Body of pancreas (tissue), 4 donors: ENCODE measurements at regions not wholly inside any gene's neighbourhood (a gene's known extent, or its start where the extent isn't known, plus 50 kb on each side); places are given as distances from the start of the nearest gene placed in this dataset.

Source experiments
- ATAC-seq: fragments of 150-250 bp; one replicate; pipeline ENCODE4 v1.9.1; 2016
- DNase-seq, 4 donors: peaks; one replicate each; pipeline ENCODE4 v3.0.0-alpha.2; 2019
- H3K27ac ChIP-seq, 4 donors: fragments of 200-600 bp; sonication (generic); 1 replicate in 3 of 4; 2 replicates in 1 of 4; pipeline versions ENCODE4 v1.5.1 to v1.6.1; 2016 to 2019; ENCODE audit warnings: mild to moderate bottlenecking in 1 of 4, mixed read lengths in 1 of 4, moderate library complexity in 1 of 4
- H3K27me3 ChIP-seq, 2 donors: fragments of 200-600 bp; sonication (generic); one replicate each; pipeline ENCODE4 v1.6.0; 2016; ENCODE audit warnings: mild to moderate bottlenecking in 1 of 2
- H3K36me3 ChIP-seq, 2 donors: fragments of 200-600 bp; sonication (generic); replicated peaks in 1 of 2; 2 replicates each; pipeline ENCODE4 v1.5.1; 2016; ENCODE audit warnings: low read depth in 2 of 2; ENCODE audit not compliant: insufficient read depth in 1 of 2
- H3K4me1 ChIP-seq: fragments of 200-600 bp; sonication (generic); one replicate; pipeline ENCODE4 v1.6.0; 2016
- H3K4me3 ChIP-seq, 2 donors: fragments of 200-600 bp; sonication (generic); 1 replicate in 1 of 2; 2 replicates in 1 of 2; pipeline ENCODE4 v1.5.1; 2016 to 2019
- H3K9me3 ChIP-seq, 3 donors: fragments of 200-600 bp; sonication (generic); 1 replicate in 2 of 3; 2 replicates in 1 of 3; pipeline ENCODE4 v1.5.1; 2016
- POLR2A ChIP-seq, 3 donors: fragments of 450-650 bp; IDR thresholded peaks; one replicate each; pipeline ENCODE4 v1.6.1; 2016; ENCODE audit warnings: antibody characterized with exemption in 3 of 3, mild to moderate bottlenecking in 2 of 3
- WGBS, 2 donors: methylation state at CpG; one replicate each; pipeline ENCODE4 v1.1.5; 2017; 5-methylcytosine and 5-hydroxymethylcytosine counted together
- intact Hi-C: fragments of 100-400 bp; cut with DNase I; formaldehyde crosslinking; loops from one replicate; pipeline ENCODE4 v1.15.1; 2023
- TF ChIP-seq, protein P1 (sequence below), 7 experiments: fragments of 450-650 bp in 4 of 7; fragments of 200-600 bp in 3 of 7; sonication (generic) in 3 of 7; IDR thresholded peaks; one replicate each; pipeline ENCODE4 v1.5.1; 2016 to 2019; ENCODE audit warnings: antibody characterized with exemption in 7 of 7

DNA sequence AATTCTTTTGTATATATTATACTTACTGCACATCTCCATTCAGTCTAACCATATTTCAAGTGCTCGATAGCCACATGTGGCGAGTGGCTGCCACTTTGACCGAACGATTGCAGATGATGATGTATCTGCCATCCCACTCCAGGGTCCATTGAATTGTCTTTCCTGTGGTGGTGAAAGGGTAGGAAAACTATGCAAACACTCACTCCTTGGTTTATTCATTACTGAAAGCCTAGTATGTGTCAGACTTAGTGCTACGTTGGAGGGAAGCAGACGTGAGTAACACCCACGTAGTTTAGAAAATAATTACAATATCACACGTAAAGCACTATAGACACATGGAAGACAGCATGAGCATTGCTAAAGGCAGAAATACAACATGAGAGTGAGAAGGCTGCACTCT, 353.7 kb downstream of the CSNK1G3 start:
- intact Hi-C loops: no loop called here
- TF ChIP-seq, protein P1, sequence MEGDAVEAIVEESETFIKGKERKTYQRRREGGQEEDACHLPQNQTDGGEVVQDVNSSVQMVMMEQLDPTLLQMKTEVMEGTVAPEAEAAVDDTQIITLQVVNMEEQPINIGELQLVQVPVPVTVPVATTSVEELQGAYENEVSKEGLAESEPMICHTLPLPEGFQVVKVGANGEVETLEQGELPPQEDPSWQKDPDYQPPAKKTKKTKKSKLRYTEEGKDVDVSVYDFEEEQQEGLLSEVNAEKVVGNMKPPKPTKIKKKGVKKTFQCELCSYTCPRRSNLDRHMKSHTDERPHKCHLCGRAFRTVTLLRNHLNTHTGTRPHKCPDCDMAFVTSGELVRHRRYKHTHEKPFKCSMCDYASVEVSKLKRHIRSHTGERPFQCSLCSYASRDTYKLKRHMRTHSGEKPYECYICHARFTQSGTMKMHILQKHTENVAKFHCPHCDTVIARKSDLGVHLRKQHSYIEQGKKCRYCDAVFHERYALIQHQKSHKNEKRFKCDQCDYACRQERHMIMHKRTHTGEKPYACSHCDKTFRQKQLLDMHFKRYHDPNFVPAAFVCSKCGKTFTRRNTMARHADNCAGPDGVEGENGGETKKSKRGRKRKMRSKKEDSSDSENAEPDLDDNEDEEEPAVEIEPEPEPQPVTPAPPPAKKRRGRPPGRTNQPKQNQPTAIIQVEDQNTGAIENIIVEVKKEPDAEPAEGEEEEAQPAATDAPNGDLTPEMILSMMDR (IDR thresholded peaks at IDR 0.05): no peak
- TF ChIP-seq POLR2A (IDR thresholded peaks at IDR 0.05): no peak
- Histone ChIP-seq H3K4me1 (peaks cover 12% of the 10 kb centered on the region), H3K27me3 (no peaks in the 10 kb centered on the region), H3K9me3 (no peaks in the 10 kb centered on the region), H3K4me3 (no peak overlapping the region), H3K36me3 (no peaks in the 10 kb centered on the region), H3K27ac (no peak overlapping the region)
- ATAC-seq (no peak), DNase-seq (no peak)
- 95% methylated on average over 8 of the region's 8 CpGs for WGBS, 2 donors

- H3K4me3 ChIP-seq: no peak overlapping the region
- H3K9me3 ChIP-seq: no peaks in the 10 kb centered on the region
- 78 to 97% methylated on average over 1 of the region's 1 CpG for WGBS, 2 donors
- ATAC-seq (no peak), DNase-seq (no peak)
- no peaks in the 10 kb centered on the region for H3K27me3 ChIP-seq
- peaks cover 12% of the 10 kb centered on the region for H3K4me1 ChIP-seq
- intact Hi-C loops: no loop called here
- no peak for TF ChIP-seq POLR2A (IDR thresholded peaks at IDR 0.05)
- TF ChIP-seq, protein P1 (IDR thresholded peaks at IDR 0.05): no peak
- H3K27ac ChIP-seq: no peak overlapping the region
- H3K36me3 ChIP-seq: no peaks in the 10 kb centered on the region
These were observed 352.6 kb downstream of the CSNK1G3 start for GRCh38 chr5:123864578-123864977.

DNA sequence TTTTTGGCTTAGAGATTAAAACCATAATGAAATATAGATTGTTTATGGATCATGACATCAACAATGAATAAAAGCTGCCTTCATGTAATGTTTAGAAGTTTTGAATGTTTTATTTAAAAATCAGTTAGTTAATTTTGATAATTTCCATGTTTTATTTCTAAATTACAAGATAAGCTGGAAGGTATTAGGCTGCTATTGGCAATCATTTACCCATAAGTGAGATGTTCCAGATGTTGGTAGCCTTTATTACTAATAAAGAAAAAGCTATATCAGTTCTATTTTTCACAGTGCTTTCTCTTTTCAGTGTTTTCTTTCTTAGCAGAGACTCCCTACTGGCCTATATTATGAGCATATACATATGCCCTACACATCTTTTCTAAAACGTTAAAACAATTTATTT, 347.0 kb downstream of the CSNK1G3 start:
- DNase-seq (no peak), ATAC-seq (no peak)
- Histone ChIP-seq H3K27me3 (no peaks in the 10 kb centered on the region), H3K4me1 (no peaks in the 10 kb centered on the region), H3K27ac (no peak overlapping the region), H3K9me3 (no peaks in the 10 kb centered on the region), H3K4me3 (no peak overlapping the region), H3K36me3 (no peaks in the 10 kb centered on the region)
- 58 to 75% methylated on average over 1 of the region's 1 CpG for WGBS, 2 donors
- intact Hi-C loops: no loop called here
- TF ChIP-seq, protein P1 (IDR thresholded peaks at IDR 0.05): no peak
- no peak for TF ChIP-seq POLR2A (IDR thresholded peaks at IDR 0.05)

GRCh38 chr5:123856766-123857165, 344.8 kb downstream of the CSNK1G3 start:
- ATAC-seq: no peak
- Histone ChIP-seq H3K4me1 (no peaks in the 10 kb centered on the region), H3K9me3 (no peaks in the 10 kb centered on the region), H3K27me3 (no peaks in the 10 kb centered on the region), H3K27ac (no peak overlapping the region), H3K4me3 (no peak overlapping the region), H3K36me3 (no peaks in the 10 kb centered on the region)
- TF ChIP-seq POLR2A (IDR thresholded peaks at IDR 0.05): no peak
- TF ChIP-seq, protein P1 (IDR thresholded peaks at IDR 0.05): no peak
- intact Hi-C loops: no loop called here
- WGBS, 2 donors: 80 to 83% methylated on average over 1 of the region's 1 CpG
- no peak for DNase-seq

DNA sequence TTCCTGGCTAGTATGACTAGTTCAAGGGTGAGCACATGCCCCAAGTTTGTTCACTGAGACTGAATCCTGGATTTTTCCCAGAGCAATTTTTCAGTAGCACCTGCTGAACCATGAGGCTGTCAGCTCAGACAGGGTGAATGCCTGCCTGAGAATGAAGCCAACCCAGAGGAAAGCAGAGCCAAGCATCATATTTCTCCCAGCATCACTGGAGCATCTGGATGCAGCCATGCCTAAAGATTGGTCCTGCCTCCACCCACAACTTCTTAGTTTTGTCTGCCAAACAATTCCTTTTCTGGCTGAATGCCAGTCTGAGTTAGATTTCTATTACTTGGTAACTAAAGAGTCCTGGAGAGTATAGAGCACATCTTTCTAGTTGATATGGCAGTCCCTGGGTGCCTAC, 343.6 kb downstream of the CSNK1G3 start:
- H3K4me3 ChIP-seq: no peak overlapping the region
- H3K4me1 ChIP-seq: no peaks in the 10 kb centered on the region
- no peak for TF ChIP-seq POLR2A (IDR thresholded peaks at IDR 0.05)
- TF ChIP-seq, protein P1 (IDR thresholded peaks at IDR 0.05): no peak
- H3K27ac ChIP-seq: no peak overlapping the region
- no peaks in the 10 kb centered on the region for H3K36me3 ChIP-seq
- H3K9me3 ChIP-seq: no peaks in the 10 kb centered on the region
- intact Hi-C loops: no loop called here
- no peaks in the 10 kb centered on the region for H3K27me3 ChIP-seq
- no peak for ATAC-seq
- DNase-seq: no peak
